Gastroesophageal sphincter (tissue), 3 donors: ENCODE measurements at regions not wholly inside any gene's neighbourhood (a gene's known extent, or its start where the extent isn't known, plus 50 kb on each side); places are given as distances from the start of the nearest gene placed in this dataset.

ENCODE experiments used
- CTCF ChIP-seq, 4 experiments: fragments of 200-600 bp in 2 of 4; fragments of 450-650 bp in 2 of 4; sonication (generic) in 1 of 4; IDR thresholded peaks; one replicate each; pipeline ENCODE4 v1.5.1; 2017 to 2019; ENCODE audit warnings: antibody characterized with exemption in 4 of 4, mild to moderate bottlenecking in 2 of 4, moderate library complexity in 2 of 4
- POLR2A ChIP-seq, 2 donors: fragments of 450-650 bp; IDR thresholded peaks; one replicate each; pipeline ENCODE4 v1.6.1; 2017; ENCODE audit warnings: antibody characterized with exemption in 2 of 2, mild to moderate bottlenecking in 2 of 2, moderate library complexity in 1 of 2
- POLR2AphosphoS5 ChIP-seq: sonication (generic); formaldehyde crosslinking; IDR thresholded peaks from one replicate; pipeline ENCODE4 v1.6.1; 2017; ENCODE audit warnings: antibody characterized with exemption

DNA sequence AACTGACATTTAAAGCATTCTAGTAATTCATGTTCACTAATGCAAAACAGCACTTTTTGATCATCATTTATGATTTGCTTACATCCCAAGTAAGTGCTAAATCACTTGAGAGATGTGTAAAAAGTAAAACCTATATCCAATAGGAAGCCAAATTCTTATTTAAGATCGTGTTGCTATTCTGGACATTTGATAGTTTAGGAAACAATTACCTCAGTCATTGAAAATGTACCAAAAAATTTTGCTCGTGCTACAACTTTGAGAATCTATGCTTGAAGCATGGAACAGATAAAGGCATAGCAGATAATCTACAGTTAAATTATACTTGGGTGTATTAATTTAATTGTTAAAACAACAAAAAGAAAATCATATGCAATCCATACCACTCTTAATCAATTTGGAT, 571.6 kb upstream of the NR2F2 start:
- TF ChIP-seq CTCF (IDR thresholded peaks at IDR 0.05) (no peak), POLR2AphosphoS5 (no peak), POLR2A (IDR thresholded peaks at IDR 0.05) (no peak)
